ENCODE measurements at regions not wholly inside any gene's neighbourhood (a gene's known extent, or its start where the extent isn't known, plus 50 kb on each side); places are given as distances from the start of the nearest gene placed in this dataset.

- DNase-seq (ENCODE audit: low read depth): no peak
- H3K4me3 ChIP-seq (ENCODE audit: low read depth, low read length): no peak overlapping the region
- no peak for TF ChIP-seq CTCF (IDR thresholded peaks at IDR 0.05; ENCODE audit: insufficient read depth, low read depth, low read length)
Observed at GRCh38 chr6:104614394-104614793, 245.3 kb downstream of the HACE1 start.

GRCh38 chr6:104613416-104614001 is 246.2 kb downstream of the HACE1 start:
- peak overlapping the region; percentile 7 for H3K4me3 ChIP-seq (ENCODE audit: low read depth, low read length)
- TF ChIP-seq CTCF (IDR thresholded peaks at IDR 0.05; ENCODE audit: insufficient read depth, low read depth, low read length): no peak
- DNase-seq (ENCODE audit: low read depth): peak; percentile 64

- no peak for TF ChIP-seq CTCF (IDR thresholded peaks at IDR 0.05; ENCODE audit: insufficient read depth, low read depth, low read length)
- no peak overlapping the region for H3K4me3 ChIP-seq (ENCODE audit: low read depth, low read length)
- no peak for DNase-seq (ENCODE audit: low read depth)
Observed at GRCh38 chr6:104612541-104612940, 247.2 kb downstream of the HACE1 start.

GRCh38 chr6:104608101-104608500 is 251.6 kb downstream of the HACE1 start:
- DNase-seq (ENCODE audit: low read depth): no peak
- H3K4me3 ChIP-seq (ENCODE audit: low read depth, low read length): no peak overlapping the region
- no peak for TF ChIP-seq CTCF (IDR thresholded peaks at IDR 0.05; ENCODE audit: insufficient read depth, low read depth, low read length)

- no peak overlapping the region for H3K4me3 ChIP-seq (ENCODE audit: low read depth, low read length)
- TF ChIP-seq CTCF (IDR thresholded peaks at IDR 0.05; ENCODE audit: insufficient read depth, low read depth, low read length): no peak
- DNase-seq (ENCODE audit: low read depth): no peak
Observed at GRCh38 chr6:104607501-104607900, 252.2 kb downstream of the HACE1 start.

- no peak for TF ChIP-seq CTCF (IDR thresholded peaks at IDR 0.05; ENCODE audit: insufficient read depth, low read depth, low read length)
- no peak for DNase-seq (ENCODE audit: low read depth)
- no peak overlapping the region for H3K4me3 ChIP-seq (ENCODE audit: low read depth, low read length)
Observed at GRCh38 chr6:104606361-104606760, 253.4 kb downstream of the HACE1 start.

- TF ChIP-seq CTCF (IDR thresholded peaks at IDR 0.05; ENCODE audit: insufficient read depth, low read depth, low read length): no peak
- no peak overlapping the region for H3K4me3 ChIP-seq (ENCODE audit: low read depth, low read length)
- DNase-seq (ENCODE audit: low read depth): no peak
Observed at GRCh38 chr6:104604685-104605084, 255.0 kb downstream of the HACE1 start.

Data from fibroblast of villous mesenchyme (primary cell).